ENCODE measurements at regions not wholly inside any gene's neighbourhood (a gene's known extent, or its start where the extent isn't known, plus 50 kb on each side); places are given as distances from the start of the nearest gene placed in this dataset.

DNA sequence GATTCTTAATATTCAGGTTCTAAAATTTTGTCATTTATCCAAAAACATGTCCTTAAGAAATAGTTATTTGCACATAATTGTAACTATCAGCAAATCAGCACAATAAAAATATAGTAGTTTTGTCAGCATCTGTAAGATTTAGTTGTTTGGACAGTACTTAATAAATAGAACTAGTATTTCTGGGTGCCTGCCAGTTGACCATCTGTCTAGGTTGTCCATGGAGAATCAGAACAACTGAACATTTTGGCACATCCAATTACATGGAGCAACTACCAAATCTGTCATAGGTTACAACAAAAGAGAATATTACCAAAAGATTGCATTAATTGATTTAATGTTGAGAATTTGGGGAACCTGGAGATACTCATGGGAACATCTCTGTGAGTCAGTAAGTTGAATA, 305.5 kb upstream of the TACR3 start (continued):
- TF ChIP-seq, protein P1, sequence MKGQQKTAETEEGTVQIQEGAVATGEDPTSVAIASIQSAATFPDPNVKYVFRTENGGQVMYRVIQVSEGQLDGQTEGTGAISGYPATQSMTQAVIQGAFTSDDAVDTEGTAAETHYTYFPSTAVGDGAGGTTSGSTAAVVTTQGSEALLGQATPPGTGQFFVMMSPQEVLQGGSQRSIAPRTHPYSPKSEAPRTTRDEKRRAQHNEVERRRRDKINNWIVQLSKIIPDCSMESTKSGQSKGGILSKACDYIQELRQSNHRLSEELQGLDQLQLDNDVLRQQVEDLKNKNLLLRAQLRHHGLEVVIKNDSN (IDR thresholded peaks at IDR 0.05; ENCODE audit: borderline replicate concordance, low read depth): no peak
- no peak for TF ChIP-seq TEAD4 (IDR thresholded peaks at IDR 0.05; ENCODE audit: borderline replicate concordance, insufficient read depth)

DNA sequence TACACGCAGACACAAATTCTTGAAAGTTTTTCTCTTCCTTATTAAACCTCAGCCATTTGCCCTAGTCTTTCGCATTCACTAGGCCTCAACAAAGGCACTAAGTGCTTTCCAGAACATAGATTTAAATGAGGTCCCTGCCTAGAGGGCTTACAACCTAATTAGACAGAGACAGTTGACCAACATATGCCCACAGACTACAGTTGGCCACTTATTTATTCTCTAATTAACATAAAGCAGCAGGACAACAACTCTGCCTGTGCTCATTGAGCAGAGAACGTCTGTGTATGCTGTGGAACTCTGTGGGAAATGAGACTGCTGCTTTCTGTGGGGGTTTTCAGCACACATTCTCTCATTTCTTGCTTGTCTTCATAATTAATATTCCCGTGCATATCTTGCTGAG, 303.0 kb upstream of the TACR3 start:
- H3K27me3 ChIP-seq (ENCODE audit: insufficient read depth): no peaks in the 10 kb centered on the region
- TF ChIP-seq FOXJ3 (CRISPR knock-in tag; IDR thresholded peaks at IDR 0.05): no peak
- TF ChIP-seq, protein P2, sequence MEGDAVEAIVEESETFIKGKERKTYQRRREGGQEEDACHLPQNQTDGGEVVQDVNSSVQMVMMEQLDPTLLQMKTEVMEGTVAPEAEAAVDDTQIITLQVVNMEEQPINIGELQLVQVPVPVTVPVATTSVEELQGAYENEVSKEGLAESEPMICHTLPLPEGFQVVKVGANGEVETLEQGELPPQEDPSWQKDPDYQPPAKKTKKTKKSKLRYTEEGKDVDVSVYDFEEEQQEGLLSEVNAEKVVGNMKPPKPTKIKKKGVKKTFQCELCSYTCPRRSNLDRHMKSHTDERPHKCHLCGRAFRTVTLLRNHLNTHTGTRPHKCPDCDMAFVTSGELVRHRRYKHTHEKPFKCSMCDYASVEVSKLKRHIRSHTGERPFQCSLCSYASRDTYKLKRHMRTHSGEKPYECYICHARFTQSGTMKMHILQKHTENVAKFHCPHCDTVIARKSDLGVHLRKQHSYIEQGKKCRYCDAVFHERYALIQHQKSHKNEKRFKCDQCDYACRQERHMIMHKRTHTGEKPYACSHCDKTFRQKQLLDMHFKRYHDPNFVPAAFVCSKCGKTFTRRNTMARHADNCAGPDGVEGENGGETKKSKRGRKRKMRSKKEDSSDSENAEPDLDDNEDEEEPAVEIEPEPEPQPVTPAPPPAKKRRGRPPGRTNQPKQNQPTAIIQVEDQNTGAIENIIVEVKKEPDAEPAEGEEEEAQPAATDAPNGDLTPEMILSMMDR (IDR thresholded peaks at IDR 0.05): no peak
- TF ChIP-seq ELF1 (IDR thresholded peaks at IDR 0.05): no peak
- no peak for TF ChIP-seq SMC3 (IDR thresholded peaks at IDR 0.05; ENCODE audit: low read depth, low read length)
- ChIA-PET POLR2A (no interaction called here), CTCF (no interaction called here)
- no peaks in the 10 kb centered on the region for H3K4me1 ChIP-seq (ENCODE audit: control insufficient read depth in 1 of 2, insufficient read depth in 2 of 2, low read depth in 1 of 2, low read length in 1 of 2)
- no peak overlapping the region for H3K9ac ChIP-seq
- H3K9me3 ChIP-seq: no peaks in the 10 kb centered on the region
- H3K4me3 ChIP-seq (ENCODE audit: low read depth in 2 of 2, low read length in 1 of 2): no peak overlapping the region
- no peaks in the 10 kb centered on the region for H3K36me3 ChIP-seq (replicated peaks in 1 of 2; ENCODE audit: control insufficient read depth in 1 of 2, insufficient read depth in 2 of 2, low read length in 1 of 2)
- no peak overlapping the region for H3K4me2 ChIP-seq
- no peaks in the 10 kb centered on the region for H3K9me2 ChIP-seq
- H3K27ac ChIP-seq (ENCODE audit: low read depth in 2 of 2, low read length in 1 of 2): no peak overlapping the region
- no peaks in the 10 kb centered on the region for H3K79me2 ChIP-seq (ENCODE audit: insufficient read depth)
- no peaks in the 10 kb centered on the region for H3F3A ChIP-seq (replicated peaks; ENCODE audit: insufficient read depth)
- no peak overlapping the region for H2AFZ ChIP-seq (ENCODE audit: low read depth)
- 16% methylated on average over 4 of the region's 4 CpGs for WGBS (ENCODE audit: low lambda C conversion rate)
- H4K20me1 ChIP-seq (ENCODE audit: insufficient read depth): no peaks in the 10 kb centered on the region
- DNase-seq: no peak

DNA sequence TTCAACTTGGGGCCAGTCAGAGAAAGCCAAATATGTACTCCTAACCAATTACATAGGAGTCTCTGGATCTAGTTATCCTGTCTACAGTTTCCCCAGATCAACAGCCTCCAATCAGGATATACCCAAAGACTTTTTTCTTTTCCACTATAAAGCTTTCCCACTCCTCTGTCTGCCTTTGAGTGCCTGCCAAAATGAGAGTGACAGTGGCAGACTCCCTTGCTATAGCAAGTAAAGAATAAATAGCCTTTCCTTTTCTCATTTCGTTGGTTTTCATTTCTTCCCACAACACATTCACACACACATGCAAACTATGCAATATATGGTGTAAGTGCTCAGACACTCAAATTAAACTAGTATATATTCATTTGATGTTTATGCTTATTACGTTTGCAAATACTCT, 302.4 kb upstream of the TACR3 start:
- no peaks in the 10 kb centered on the region for H3K27me3 ChIP-seq (ENCODE audit: insufficient read depth)
- TF ChIP-seq MEF2A (IDR thresholded peaks at IDR 0.05; ENCODE audit: borderline replicate concordance, low read depth) (no peak), SMC3 (IDR thresholded peaks at IDR 0.05; ENCODE audit: low read depth, low read length) (no peak), TEAD4 (IDR thresholded peaks at IDR 0.05; ENCODE audit: borderline replicate concordance, insufficient read depth) (no peak), RFX5 (IDR thresholded peaks at IDR 0.05; ENCODE audit: low read length) (no peak), FOXM1 (IDR thresholded peaks at IDR 0.05; ENCODE audit: low read depth) (no peak), GABPA (IDR thresholded peaks at IDR 0.05; ENCODE audit: low read depth) (no peak), EP300 (IDR thresholded peaks at IDR 0.05; ENCODE audit: borderline replicate concordance in 1 of 2, low read depth in 1 of 2, low read length in 1 of 2) (no peak), ELF1 (IDR thresholded peaks at IDR 0.05) (no peak), FOXJ3 (CRISPR knock-in tag; IDR thresholded peaks at IDR 0.05) (no peak), POLR2AphosphoS5 (IDR thresholded peaks at IDR 0.05; ENCODE audit: low read depth, low read length) (no peak), EZH2phosphoT487 (IDR thresholded peaks at IDR 0.05; ENCODE audit: borderline replicate concordance, low read depth) (no peak), RAD21 (IDR thresholded peaks at IDR 0.05; ENCODE audit: low read length) (no peak), CHD2 (IDR thresholded peaks at IDR 0.05; ENCODE audit: low read length, partially characterized antibody) (no peak), NRF1 (IDR thresholded peaks at IDR 0.05; ENCODE audit: low read depth, low read length) (no peak)
- TF ChIP-seq, protein P3, sequence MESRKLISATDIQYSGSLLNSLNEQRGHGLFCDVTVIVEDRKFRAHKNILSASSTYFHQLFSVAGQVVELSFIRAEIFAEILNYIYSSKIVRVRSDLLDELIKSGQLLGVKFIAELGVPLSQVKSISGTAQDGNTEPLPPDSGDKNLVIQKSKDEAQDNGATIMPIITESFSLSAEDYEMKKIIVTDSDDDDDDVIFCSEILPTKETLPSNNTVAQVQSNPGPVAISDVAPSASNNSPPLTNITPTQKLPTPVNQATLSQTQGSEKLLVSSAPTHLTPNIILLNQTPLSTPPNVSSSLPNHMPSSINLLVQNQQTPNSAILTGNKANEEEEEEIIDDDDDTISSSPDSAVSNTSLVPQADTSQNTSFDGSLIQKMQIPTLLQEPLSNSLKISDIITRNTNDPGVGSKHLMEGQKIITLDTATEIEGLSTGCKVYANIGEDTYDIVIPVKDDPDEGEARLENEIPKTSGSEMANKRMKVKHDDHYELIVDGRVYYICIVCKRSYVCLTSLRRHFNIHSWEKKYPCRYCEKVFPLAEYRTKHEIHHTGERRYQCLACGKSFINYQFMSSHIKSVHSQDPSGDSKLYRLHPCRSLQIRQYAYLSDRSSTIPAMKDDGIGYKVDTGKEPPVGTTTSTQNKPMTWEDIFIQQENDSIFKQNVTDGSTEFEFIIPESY (IDR thresholded peaks at IDR 0.05; ENCODE audit: borderline replicate concordance, low read depth): no peak
- TF ChIP-seq, protein P4, sequence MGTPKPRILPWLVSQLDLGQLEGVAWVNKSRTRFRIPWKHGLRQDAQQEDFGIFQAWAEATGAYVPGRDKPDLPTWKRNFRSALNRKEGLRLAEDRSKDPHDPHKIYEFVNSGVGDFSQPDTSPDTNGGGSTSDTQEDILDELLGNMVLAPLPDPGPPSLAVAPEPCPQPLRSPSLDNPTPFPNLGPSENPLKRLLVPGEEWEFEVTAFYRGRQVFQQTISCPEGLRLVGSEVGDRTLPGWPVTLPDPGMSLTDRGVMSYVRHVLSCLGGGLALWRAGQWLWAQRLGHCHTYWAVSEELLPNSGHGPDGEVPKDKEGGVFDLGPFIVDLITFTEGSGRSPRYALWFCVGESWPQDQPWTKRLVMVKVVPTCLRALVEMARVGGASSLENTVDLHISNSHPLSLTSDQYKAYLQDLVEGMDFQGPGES (IDR thresholded peaks at IDR 0.05; ENCODE audit: low read depth, low read length): no peak
- WGBS (ENCODE audit: low lambda C conversion rate): 4% methylated on average over 2 of the region's 2 CpGs

More for the DNA sequence above, 302.4 kb upstream of the TACR3 start:
- no peak overlapping the region for H3K27ac ChIP-seq (ENCODE audit: low read depth in 2 of 2, low read length in 1 of 2)
- H3K4me2 ChIP-seq: no peak overlapping the region
- no peaks in the 10 kb centered on the region for H3K36me3 ChIP-seq (replicated peaks in 1 of 2; ENCODE audit: control insufficient read depth in 1 of 2, insufficient read depth in 2 of 2, low read length in 1 of 2)
- CTCF ChIA-PET: no interaction called here
- H4K20me1 ChIP-seq (ENCODE audit: insufficient read depth): no peaks in the 10 kb centered on the region
- no peaks in the 10 kb centered on the region for H3K9me3 ChIP-seq
- POLR2A ChIA-PET: no interaction called here
- no peaks in the 10 kb centered on the region for H3F3A ChIP-seq (replicated peaks; ENCODE audit: insufficient read depth)
- no peak overlapping the region for H3K4me3 ChIP-seq (ENCODE audit: low read depth in 2 of 2, low read length in 1 of 2)
- H2AFZ ChIP-seq (ENCODE audit: low read depth): no peak overlapping the region
- no peaks in the 10 kb centered on the region for H3K4me1 ChIP-seq (ENCODE audit: control insufficient read depth in 1 of 2, insufficient read depth in 2 of 2, low read depth in 1 of 2, low read length in 1 of 2)
- H3K79me2 ChIP-seq (ENCODE audit: insufficient read depth): no peaks in the 10 kb centered on the region
- H3K9me2 ChIP-seq: no peaks in the 10 kb centered on the region
- H3K9ac ChIP-seq: no peak overlapping the region
- no peak for DNase-seq

Measured in SK-N-SH (cell line).